ENCODE measurements at regions not wholly inside any gene's neighbourhood (a gene's known extent, or its start where the extent isn't known, plus 50 kb on each side); places are given as distances from the start of the nearest gene placed in this dataset.

- TF ChIP-seq CTCF (IDR thresholded peaks at IDR 0.05; ENCODE audit: low read depth, low read length, poor library complexity, severe bottlenecking) (no peak), EZH2phosphoT487 (IDR thresholded peaks at IDR 0.05; ENCODE audit: borderline replicate concordance, low read length) (no peak)
- no peaks in the 10 kb centered on the region for H3F3A ChIP-seq (ENCODE audit: control insufficient read depth, insufficient read depth)
These were observed 78.3 kb upstream of the CRIM1 start for GRCh38 chr2:36277146-36277808.

GRCh38 chr2:36271266-36271665 lies 84.3 kb upstream of the CRIM1 start:
- Histone ChIP-seq H3K36me3 (ENCODE audit: control insufficient read depth, low read length) (no peaks in the 10 kb centered on the region), H3K79me2 (ENCODE audit: control insufficient read depth, low read length) (no peaks in the 10 kb centered on the region)

More at GRCh38 chr2:36277146-36277808, 78.3 kb upstream of the CRIM1 start:
- Histone ChIP-seq H3K79me2 (ENCODE audit: control insufficient read depth, low read length) (no peaks in the 10 kb centered on the region), H4K20me1 (ENCODE audit: control insufficient read depth, insufficient read depth, low read depth, low read length) (no peaks in the 10 kb centered on the region), H3K27ac (ENCODE audit: low read depth, low read length) (no peak overlapping the region), H3K4me1 (ENCODE audit: control insufficient read depth, low read length) (no peaks in the 10 kb centered on the region), H3K4me3 (ENCODE audit: low read length) (no peak overlapping the region), H3K36me3 (ENCODE audit: control insufficient read depth, low read length) (no peaks in the 10 kb centered on the region), H3K4me2 (ENCODE audit: low read length) (no peak overlapping the region), H3K9me2 (replicated peaks; ENCODE audit: control insufficient read depth, low read length) (no peaks in the 10 kb centered on the region), H3K27me3 (ENCODE audit: control insufficient read depth, low read length) (no peaks in the 10 kb centered on the region), H3K9me3 (ENCODE audit: control insufficient read depth, insufficient read depth, low read length) (no peaks in the 10 kb centered on the region)

GRCh38 chr2:36270758-36271157 lies 84.8 kb upstream of the CRIM1 start:
- Histone ChIP-seq H4K20me1 (ENCODE audit: control insufficient read depth, insufficient read depth, low read depth, low read length) (no peaks in the 10 kb centered on the region), H3K79me2 (ENCODE audit: control insufficient read depth, low read length) (no peaks in the 10 kb centered on the region), H3K4me2 (ENCODE audit: low read length) (no peak overlapping the region), H3K4me3 (ENCODE audit: low read length) (no peak overlapping the region), H3K9me2 (replicated peaks; ENCODE audit: control insufficient read depth, low read length) (no peaks in the 10 kb centered on the region), H3K27me3 (ENCODE audit: control insufficient read depth, low read length) (no peaks in the 10 kb centered on the region), H3K27ac (ENCODE audit: low read depth, low read length) (no peak overlapping the region), H3F3A (ENCODE audit: control insufficient read depth, insufficient read depth) (no peaks in the 10 kb centered on the region), H3K36me3 (ENCODE audit: control insufficient read depth, low read length) (no peaks in the 10 kb centered on the region), H3K9me3 (ENCODE audit: control insufficient read depth, insufficient read depth, low read length) (no peaks in the 10 kb centered on the region), H3K4me1 (ENCODE audit: control insufficient read depth, low read length) (no peaks in the 10 kb centered on the region)
- TF ChIP-seq EZH2phosphoT487 (IDR thresholded peaks at IDR 0.05; ENCODE audit: borderline replicate concordance, low read length) (no peak), CTCF (IDR thresholded peaks at IDR 0.05; ENCODE audit: low read depth, low read length, poor library complexity, severe bottlenecking) (no peak)

More at GRCh38 chr2:36271266-36271665, 84.3 kb upstream of the CRIM1 start:
- H3K4me1 ChIP-seq (ENCODE audit: control insufficient read depth, low read length), result no peaks in the 10 kb centered on the region
- no peaks in the 10 kb centered on the region for H3F3A ChIP-seq (ENCODE audit: control insufficient read depth, insufficient read depth)
- H3K4me2 ChIP-seq (ENCODE audit: low read length), result no peak overlapping the region
- no peak overlapping the region for H3K27ac ChIP-seq (ENCODE audit: low read depth, low read length)
- H4K20me1 ChIP-seq (ENCODE audit: control insufficient read depth, insufficient read depth, low read depth, low read length), result no peaks in the 10 kb centered on the region
- no peaks in the 10 kb centered on the region for H3K9me3 ChIP-seq (ENCODE audit: control insufficient read depth, insufficient read depth, low read length)
- no peaks in the 10 kb centered on the region for H3K27me3 ChIP-seq (ENCODE audit: control insufficient read depth, low read length)
- no peak overlapping the region for H3K4me3 ChIP-seq (ENCODE audit: low read length)
- TF ChIP-seq EZH2phosphoT487 (IDR thresholded peaks at IDR 0.05; ENCODE audit: borderline replicate concordance, low read length), result no peak
- no peak for TF ChIP-seq CTCF (IDR thresholded peaks at IDR 0.05; ENCODE audit: low read depth, low read length, poor library complexity, severe bottlenecking)
- no peaks in the 10 kb centered on the region for H3K9me2 ChIP-seq (replicated peaks; ENCODE audit: control insufficient read depth, low read length)
